ENCODE measurements at regions not wholly inside any gene's neighbourhood (a gene's known extent, or its start where the extent isn't known, plus 50 kb on each side); places are given as distances from the start of the nearest gene placed in this dataset.
"Not testable (repeated sequence)": the region's sequence is repeated elsewhere in the genome, so short reads cannot be mapped to it uniquely, and the experiment has no call there.

- DNase-seq, result no peak
Measured at GRCh38 chr4:15164571-15164970, 162.3 kb downstream of the CPEB2 start.

DNA sequence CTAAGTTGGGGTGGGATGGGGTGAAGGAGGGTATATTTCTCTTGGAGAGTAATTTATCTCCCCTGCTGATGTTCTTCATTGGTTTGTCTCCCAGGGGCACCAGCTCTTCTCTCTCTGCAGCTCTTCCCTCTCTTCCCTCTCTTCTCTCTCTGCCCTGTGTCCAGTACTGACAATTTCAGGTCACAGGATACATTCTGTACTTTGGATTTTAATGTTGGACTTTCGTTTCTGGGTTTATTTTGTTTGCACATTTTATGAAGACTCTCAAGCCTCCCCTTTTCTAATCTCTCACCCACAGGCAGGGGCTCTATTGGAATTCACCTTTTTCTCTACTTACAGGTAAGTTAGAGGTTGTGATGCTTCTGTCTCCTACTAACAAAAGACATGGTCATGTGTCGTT is 165.5 kb downstream of the CPEB2 start:
- no peak for DNase-seq

DNA sequence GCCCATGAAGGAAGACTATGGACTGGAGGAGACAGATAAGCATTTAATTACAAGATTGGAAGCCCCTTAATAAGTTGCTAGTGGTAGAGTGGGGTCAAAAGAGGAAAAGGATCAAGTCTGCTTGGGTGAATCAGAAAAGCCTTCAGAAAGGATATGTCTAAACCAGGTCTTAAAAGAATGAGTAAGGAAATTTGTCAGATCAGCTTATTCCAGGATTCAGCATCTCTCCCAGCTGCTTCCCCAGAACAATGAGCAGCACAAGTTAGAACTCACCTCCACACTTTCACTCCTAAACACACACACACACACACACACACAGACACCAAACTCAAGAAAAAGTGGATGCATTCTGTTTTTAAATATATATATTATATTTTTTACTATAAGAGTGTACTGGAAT is 166.5 kb downstream of the CPEB2 start:
- no peak for DNase-seq

- DNase-seq, result no peak
Measured at GRCh38 chr4:15171725-15172124, 169.4 kb downstream of the CPEB2 start.

DNA sequence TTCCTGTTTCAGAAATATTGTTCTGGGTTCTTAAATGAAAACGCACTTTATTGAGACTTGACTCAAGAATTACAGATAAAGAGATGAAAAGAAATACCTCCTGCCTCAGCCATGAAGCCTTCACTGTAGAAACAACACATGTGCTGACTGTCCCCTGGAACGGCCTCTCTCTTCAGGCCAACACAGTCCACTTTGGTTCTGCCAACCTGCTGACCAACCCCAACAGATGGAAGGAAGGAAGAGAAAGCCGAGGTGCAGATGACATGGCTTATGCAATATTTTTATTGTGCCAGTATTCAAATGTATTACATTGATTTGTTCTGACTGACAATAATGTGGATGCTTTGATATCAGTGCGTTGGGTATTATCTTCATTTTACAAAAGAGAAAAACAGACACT is 171.0 kb downstream of the CPEB2 start:
- no peak for DNase-seq

DNA sequence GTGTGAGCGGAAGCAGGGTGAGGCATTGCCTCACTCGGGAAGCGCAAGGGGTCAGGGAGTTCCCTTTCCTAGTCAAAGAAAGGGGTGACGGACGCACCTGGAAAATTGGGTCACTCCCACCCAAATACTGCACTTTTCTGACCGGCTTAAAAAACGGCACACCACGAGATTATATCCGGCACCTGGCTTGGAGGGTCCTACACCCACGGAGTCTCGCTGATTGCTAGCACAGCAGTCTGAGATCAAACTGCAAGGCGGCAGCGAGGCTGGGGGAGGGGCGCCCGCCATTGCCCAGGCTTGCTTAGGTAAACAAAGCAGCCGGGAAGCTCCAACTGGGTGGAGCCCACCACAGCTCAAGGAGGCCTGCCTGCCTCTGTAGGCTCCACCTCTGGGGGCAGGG is 171.9 kb downstream of the CPEB2 start:
- DNase-seq, result not testable (repeated sequence)

DNA sequence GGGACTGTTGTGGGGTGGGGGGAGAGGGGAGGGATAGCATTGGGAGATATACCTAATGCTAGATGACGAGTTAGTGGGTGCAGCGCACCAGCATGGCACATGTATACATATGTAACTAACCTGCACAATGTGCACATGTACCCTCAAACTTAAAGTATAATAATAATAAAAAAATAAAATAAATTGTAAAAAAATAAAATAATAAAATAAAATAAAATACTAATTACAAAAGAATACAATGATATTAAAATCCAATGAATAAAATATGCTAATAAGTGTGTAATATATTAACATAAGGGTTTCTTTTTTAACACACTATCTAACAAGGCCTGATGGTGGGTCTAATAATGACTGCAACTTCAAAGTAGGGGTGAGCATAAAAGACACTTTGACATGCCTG is 177.6 kb downstream of the CPEB2 start:
- DNase-seq, result not testable (repeated sequence)

GRCh38 chr4:15182600-15183220 is 180.4 kb downstream of the CPEB2 start:
- no peak for DNase-seq

GRCh38 chr4:15186149-15186548 is 183.9 kb downstream of the CPEB2 start:
- no peak for DNase-seq

DNA sequence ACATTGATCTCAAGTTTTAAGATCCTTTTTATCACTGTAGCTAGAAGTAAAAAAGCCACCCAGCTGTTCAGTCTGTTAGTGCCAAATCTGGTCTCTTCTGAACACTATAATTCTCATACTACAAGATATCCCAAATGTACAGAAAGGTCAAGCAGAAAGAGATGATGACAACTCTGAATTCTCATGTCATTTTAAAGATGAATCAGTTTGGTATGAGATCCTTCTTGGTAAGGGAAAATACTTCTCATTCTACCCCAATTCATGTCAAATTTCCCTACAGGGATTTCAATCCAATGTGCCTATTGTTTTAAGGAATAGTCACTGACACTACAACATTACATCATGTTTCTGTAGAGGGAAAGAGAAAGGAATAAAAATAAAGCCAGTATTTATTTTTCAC is 184.5 kb downstream of the CPEB2 start:
- DNase-seq, result no peak

- DNase-seq, result no peak
Measured at GRCh38 chr4:15188605-15189539, 186.6 kb downstream of the CPEB2 start.

- DNase-seq, result no peak
Measured at GRCh38 chr4:15194520-15194919, 192.2 kb downstream of the CPEB2 start.

DNA sequence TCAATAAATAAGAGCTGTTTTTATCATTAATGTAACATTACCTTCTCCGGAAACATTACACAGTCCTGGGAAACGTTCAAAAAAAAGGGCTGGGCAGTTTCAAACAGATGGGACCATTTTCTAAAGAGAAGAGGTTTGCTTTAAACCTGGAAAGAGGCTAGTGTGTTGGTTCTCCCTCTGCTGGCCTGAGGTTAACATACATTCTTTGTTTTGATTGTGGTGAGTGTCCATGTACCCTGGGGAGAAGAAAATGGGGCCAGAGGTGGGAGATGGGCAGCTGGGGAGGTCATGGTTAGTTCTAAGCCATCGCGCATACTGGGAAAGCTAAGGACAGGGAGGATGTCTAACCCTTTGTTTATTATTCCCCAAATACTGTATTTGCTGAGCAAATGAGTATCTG is 194.7 kb downstream of the CPEB2 start:
- no peak for DNase-seq

DNA sequence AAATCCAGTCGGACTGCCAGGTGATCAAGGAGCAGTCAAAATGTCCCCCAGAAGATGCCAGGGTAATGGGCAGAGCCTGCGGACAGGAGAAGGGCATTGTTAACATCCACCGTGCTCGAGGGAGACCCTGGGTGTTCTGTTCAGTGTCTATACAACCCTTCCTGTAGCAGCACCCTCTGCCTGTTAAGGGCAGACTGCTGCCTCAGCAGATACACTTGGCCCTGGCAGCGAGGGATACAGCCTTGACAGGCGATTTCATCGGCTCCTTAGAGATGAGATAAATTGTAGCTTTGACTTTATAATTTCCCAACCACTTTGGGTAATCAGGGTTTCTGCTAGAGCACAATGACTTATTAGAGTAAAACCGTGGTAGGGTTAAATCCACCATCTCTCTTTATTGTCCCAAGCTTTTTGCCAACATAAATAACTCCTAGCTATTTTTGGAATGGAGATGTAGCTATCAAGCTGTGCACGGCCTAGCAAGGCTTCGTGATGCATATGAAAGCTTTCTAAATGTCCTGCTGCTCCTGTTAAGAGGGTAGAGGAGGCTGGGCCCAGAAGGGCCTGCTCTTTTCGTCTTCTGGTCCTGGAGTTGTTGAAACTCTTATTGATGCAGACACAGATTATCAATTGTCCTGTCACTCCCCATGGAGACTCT is 195.9 kb downstream of the CPEB2 start:
- DNase-seq, result no peak

GRCh38 chr4:15201782-15202181 is 199.5 kb downstream of the CPEB2 start:
- DNase-seq, result no peak

DNA sequence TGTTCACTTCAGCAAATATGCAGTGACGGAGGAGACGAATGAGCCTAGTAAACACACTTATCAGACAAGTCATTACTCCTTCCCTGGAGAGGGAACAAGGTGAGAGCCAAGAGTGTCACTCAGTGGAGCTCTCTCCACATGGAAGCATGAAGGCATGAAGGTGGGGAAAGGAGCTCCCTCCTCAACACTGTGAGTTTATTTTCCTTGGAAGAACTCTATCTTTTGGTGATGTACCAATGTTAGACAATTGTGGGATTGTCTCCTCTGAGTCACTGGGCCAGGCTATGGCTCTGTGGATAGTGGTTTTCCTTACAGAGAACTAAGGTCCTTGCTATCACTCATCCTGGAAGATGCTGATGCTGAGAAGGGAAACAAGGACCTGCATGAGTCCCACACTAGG is 200.2 kb downstream of the CPEB2 start:
- DNase-seq, result no peak

DNA sequence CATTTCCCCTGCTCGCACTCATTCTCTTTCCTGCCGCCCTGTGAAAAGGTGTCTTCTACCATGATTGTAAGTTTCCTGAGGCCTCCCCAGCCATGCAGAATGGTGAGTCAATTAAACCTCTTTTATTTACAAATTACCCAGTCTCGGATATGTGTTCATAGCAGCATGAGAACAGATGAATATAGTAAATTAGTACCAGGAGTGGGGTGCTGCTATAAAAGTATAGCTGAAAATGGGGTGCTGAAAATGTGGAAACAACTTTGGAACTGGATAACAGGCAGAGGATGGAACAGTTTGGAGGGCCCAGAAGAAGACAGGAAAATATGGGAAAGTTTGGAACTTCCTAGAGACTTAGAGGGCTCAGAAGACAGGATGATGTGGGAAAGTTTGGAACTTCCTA is 204.2 kb downstream of the CPEB2 start:
- not testable (repeated sequence) for DNase-seq

DNA sequence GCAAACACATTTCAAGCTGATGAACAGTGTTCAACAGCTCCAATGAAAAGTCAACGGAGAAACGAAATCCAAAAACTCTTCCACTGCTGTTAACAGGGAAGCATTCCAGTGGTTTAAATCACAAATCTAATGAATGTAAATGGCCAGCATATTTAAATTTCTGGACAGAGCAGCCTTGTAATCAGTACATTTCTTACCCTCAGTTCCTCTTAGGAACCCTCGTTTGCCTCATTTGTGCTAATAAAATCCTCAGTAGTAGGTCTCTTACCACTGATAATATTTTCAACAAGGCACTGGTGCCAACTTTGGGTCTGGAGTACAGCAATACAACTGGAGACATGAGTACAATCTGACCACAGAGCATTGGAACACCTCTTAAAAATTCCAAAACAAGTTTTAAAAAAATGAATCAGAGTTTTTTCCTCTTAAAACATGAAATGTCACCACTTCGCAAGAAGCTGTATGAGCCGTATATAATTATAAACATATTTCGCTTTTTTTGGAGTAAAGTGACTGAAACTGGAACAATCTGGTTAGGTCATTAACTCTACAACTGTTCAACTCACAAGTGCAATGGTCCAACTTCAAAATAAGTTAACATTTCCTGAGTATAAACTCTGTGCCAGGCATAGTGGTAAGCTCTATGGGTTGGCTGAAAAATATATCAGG is 211.2 kb downstream of the CPEB2 start:
- DNase-seq, result no peak

- DNase-seq, result no peak
Measured at GRCh38 chr4:15215109-15215508, 212.7 kb upstream of the C1QTNF7 start.

DNA sequence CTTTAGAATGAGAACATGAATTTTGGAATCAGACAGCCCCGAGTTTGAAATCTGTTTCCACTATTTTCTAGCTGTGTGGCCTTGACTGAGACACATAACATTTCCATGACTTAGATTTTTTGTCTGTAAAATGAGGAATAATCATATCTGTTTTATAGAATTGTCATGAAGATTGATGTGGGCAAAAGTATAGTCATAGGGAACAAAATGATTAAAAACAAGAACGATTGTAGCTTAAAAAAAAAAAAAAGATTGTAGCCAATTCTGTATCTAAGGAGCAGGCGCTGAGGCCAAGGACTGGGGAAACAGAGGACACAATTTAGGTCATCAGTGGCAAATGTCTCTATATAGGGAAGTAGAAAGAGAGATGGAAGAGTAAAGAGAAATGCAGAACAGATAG is 201.6 kb upstream of the C1QTNF7 start:
- DNase-seq, result no peak

DNA sequence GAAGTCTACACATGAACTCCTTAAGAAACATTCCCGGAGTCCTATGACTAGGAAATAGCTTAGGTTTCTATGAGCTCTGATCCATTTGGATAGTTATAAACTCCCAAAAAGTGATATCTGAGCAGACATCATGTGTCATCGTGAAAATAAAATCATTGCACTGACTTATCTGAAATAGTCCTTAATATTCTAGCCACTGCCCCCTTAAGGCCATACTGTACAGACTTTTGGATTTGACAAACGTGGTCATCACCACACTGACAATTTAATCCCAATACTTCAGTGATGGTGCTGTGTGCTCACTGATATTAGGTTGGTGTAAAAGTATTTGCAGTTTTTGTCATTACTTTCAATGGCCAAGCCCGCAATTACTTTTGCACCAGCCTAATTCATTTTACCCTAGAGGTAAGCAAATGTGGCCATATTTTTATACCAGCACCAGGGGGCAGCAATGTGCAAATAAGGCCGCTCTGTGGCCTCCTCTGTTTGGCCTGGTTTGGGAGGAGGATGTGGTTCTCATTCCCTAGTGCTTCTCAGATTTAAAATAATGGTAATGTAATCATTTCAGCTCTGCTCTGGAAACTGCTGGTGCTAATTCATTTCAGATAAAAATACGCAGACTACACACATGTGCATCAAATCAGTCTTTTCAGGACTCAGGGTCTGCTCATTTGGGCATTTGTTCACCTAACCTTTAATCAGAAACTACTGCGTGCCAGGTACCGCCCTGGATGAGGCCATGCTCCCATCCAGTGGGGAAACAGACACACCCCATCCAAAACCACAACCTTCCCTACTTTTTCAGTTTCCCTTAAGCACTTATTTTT is 196.4 kb upstream of the C1QTNF7 start:
- DNase-seq, result peak; percentile 18

All from SHP77 treated with DMSO at 0.1 percent for 48 hours (cell line).